ENCODE measurements at regions not wholly inside any gene's neighbourhood (a gene's known extent, or its start where the extent isn't known, plus 50 kb on each side); places are given as distances from the start of the nearest gene placed in this dataset.

DNA sequence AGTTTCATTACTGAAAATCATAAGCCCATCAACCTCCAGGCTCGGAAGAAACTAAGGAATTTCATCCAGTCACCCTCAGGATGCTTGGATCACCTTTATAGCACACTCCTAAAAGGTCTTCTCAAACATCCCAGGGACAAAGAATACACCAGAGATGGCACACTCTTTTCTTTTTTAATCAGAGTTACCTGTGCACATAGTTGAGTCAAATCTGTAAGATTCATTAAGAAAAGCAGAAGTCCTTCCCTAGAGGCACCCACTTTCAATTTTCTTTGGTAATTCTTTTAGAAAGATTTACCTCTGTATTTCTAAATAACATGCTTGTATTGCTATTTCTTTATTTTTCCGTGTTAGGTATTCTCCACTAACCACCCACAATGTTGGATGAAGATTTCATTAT, 50.6 kb upstream of the IL6 start:
- Mint-ChIP-seq H3K4me3 (no peak overlapping the region), H3K27ac (no peak overlapping the region), H3K27me3 (ENCODE audit: low read depth) (no peaks in the 10 kb centered on the region), H3K4me1 (peaks cover 38% of the 10 kb centered on the region), H3K9me3 (peaks cover 6% of the 10 kb centered on the region), H3K36me3 (peaks cover 4% of the 10 kb centered on the region; the same call in 1 of the 2 replicates)
- CTCF ChIA-PET: no interaction called here
- no peak for ATAC-seq
- TF ChIP-seq, protein P1, sequence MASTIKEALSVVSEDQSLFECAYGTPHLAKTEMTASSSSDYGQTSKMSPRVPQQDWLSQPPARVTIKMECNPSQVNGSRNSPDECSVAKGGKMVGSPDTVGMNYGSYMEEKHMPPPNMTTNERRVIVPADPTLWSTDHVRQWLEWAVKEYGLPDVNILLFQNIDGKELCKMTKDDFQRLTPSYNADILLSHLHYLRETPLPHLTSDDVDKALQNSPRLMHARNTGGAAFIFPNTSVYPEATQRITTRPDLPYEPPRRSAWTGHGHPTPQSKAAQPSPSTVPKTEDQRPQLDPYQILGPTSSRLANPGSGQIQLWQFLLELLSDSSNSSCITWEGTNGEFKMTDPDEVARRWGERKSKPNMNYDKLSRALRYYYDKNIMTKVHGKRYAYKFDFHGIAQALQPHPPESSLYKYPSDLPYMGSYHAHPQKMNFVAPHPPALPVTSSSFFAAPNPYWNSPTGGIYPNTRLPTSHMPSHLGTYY (CRISPR knock-in tag; IDR thresholded peaks at IDR 0.05): no peak
- TF ChIP-seq, protein P2, sequence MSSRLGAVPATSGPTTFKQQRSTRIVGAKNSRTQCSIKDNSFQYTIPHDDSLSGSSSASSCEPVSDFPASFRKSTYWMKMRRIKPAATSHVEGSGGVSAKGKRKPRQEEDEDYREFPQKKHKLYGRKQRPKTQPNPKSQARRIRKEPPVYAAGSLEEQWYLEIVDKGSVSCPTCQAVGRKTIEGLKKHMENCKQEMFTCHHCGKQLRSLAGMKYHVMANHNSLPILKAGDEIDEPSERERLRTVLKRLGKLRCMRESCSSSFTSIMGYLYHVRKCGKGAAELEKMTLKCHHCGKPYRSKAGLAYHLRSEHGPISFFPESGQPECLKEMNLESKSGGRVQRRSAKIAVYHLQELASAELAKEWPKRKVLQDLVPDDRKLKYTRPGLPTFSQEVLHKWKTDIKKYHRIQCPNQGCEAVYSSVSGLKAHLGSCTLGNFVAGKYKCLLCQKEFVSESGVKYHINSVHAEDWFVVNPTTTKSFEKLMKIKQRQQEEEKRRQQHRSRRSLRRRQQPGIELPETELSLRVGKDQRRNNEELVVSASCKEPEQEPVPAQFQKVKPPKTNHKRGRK (CRISPR knock-in tag; IDR thresholded peaks at IDR 0.05; ENCODE audit: borderline replicate concordance): no peak
- TF ChIP-seq GTF2I (CRISPR knock-in tag; conservative IDR thresholded peaks at IDR 0.05): no peak
- no peak for TF ChIP-seq NFATC4 (CRISPR knock-in tag; IDR thresholded peaks at IDR 0.05)
- TF ChIP-seq, protein P3, sequence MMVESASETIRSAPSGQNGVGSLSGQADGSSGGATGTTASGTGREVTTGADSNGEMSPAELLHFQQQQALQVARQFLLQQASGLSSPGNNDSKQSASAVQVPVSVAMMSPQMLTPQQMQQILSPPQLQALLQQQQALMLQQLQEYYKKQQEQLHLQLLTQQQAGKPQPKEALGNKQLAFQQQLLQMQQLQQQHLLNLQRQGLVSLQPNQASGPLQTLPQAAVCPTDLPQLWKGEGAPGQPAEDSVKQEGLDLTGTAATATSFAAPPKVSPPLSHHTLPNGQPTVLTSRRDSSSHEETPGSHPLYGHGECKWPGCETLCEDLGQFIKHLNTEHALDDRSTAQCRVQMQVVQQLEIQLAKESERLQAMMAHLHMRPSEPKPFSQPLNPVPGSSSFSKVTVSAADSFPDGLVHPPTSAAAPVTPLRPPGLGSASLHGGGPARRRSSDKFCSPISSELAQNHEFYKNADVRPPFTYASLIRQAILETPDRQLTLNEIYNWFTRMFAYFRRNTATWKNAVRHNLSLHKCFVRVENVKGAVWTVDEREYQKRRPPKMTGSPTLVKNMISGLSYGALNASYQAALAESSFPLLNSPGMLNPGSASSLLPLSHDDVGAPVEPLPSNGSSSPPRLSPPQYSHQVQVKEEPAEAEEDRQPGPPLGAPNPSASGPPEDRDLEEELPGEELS (CRISPR knock-in tag; IDR thresholded peaks at IDR 0.05): no peak
- no peak for TF ChIP-seq ESRRA (CRISPR knock-in tag; IDR thresholded peaks at IDR 0.05; ENCODE audit: borderline replicate concordance)
- DNase-seq (ENCODE audit: low spot score): no peak
- POLR2A ChIA-PET: no interaction called here

DNA sequence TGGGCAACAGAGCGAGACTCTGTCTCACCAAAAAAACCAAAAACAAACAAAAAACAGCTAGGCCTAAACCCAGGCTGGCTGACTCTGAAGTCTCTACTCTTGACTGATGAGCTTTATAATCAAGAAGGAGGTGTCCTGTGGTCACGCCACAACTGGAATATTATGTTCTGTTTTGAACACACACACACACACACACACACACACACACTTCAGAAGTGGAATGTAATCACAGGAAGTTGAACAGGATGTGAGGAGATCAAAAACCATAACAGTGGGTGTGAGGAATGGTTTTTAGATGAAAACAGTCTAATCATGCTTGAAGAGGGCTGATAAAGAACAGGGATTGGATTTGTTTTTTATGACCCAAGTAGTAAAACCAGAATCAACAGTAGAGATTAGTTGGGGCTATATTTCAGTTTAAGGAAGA, 51.1 kb upstream of the IL6 start:
- H3K4me3 Mint-ChIP-seq: no peak overlapping the region

More for the DNA sequence above, 51.1 kb upstream of the IL6 start:
- ATAC-seq: no peak
- POLR2A ChIA-PET: interaction anchor here (0.6 kb wide), 2 partner anchors 24 to 127 kb away, joined by 3 to 4 read pairs; no protein-coding TSS in a partner anchor
- H3K36me3 Mint-ChIP-seq: peaks cover 4% of the 10 kb centered on the region; the same call in 1 of the 2 replicates
- DNase-seq (ENCODE audit: low spot score): no peak
- no peaks in the 10 kb centered on the region for H3K27me3 Mint-ChIP-seq (ENCODE audit: low read depth)
- H3K4me1 Mint-ChIP-seq: peaks cover 40% of the 10 kb centered on the region
- TF ChIP-seq, protein P4, sequence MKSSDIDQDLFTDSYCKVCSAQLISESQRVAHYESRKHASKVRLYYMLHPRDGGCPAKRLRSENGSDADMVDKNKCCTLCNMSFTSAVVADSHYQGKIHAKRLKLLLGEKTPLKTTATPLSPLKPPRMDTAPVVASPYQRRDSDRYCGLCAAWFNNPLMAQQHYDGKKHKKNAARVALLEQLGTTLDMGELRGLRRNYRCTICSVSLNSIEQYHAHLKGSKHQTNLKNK (CRISPR knock-in tag; IDR thresholded peaks at IDR 0.05): no peak
- no peak for TF ChIP-seq OVOL2 (CRISPR knock-in tag; IDR thresholded peaks at IDR 0.05; ENCODE audit: borderline replicate concordance)
- no peak for TF ChIP-seq GRHL2 (CRISPR knock-in tag; IDR thresholded peaks at IDR 0.05; ENCODE audit: insufficient replicate concordance, severe bottlenecking)
- TF ChIP-seq ZNF219 (CRISPR knock-in tag; IDR thresholded peaks at IDR 0.05; ENCODE audit: borderline replicate concordance): no peak
- TF ChIP-seq KAT7 (CRISPR knock-in tag; IDR thresholded peaks at IDR 0.05; ENCODE audit: borderline replicate concordance): no peak
- TF ChIP-seq, protein P5, sequence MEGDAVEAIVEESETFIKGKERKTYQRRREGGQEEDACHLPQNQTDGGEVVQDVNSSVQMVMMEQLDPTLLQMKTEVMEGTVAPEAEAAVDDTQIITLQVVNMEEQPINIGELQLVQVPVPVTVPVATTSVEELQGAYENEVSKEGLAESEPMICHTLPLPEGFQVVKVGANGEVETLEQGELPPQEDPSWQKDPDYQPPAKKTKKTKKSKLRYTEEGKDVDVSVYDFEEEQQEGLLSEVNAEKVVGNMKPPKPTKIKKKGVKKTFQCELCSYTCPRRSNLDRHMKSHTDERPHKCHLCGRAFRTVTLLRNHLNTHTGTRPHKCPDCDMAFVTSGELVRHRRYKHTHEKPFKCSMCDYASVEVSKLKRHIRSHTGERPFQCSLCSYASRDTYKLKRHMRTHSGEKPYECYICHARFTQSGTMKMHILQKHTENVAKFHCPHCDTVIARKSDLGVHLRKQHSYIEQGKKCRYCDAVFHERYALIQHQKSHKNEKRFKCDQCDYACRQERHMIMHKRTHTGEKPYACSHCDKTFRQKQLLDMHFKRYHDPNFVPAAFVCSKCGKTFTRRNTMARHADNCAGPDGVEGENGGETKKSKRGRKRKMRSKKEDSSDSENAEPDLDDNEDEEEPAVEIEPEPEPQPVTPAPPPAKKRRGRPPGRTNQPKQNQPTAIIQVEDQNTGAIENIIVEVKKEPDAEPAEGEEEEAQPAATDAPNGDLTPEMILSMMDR (IDR thresholded peaks at IDR 0.05): no peak
- TF ChIP-seq ATF1 (CRISPR knock-in tag; IDR thresholded peaks at IDR 0.05): no peak
- no peak for TF ChIP-seq RORB (CRISPR knock-in tag; IDR thresholded peaks at IDR 0.05)
- TF ChIP-seq, protein P6, sequence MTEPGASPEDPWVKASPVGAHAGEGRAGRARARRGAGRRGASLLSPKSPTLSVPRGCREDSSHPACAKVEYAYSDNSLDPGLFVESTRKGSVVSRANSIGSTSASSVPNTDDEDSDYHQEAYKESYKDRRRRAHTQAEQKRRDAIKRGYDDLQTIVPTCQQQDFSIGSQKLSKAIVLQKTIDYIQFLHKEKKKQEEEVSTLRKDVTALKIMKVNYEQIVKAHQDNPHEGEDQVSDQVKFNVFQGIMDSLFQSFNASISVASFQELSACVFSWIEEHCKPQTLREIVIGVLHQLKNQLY (CRISPR knock-in tag; IDR thresholded peaks at IDR 0.05): no peak
- no peak for TF ChIP-seq SMAD3 (CRISPR knock-in tag; IDR thresholded peaks at IDR 0.05; ENCODE audit: borderline replicate concordance)
- TF ChIP-seq, protein P7, sequence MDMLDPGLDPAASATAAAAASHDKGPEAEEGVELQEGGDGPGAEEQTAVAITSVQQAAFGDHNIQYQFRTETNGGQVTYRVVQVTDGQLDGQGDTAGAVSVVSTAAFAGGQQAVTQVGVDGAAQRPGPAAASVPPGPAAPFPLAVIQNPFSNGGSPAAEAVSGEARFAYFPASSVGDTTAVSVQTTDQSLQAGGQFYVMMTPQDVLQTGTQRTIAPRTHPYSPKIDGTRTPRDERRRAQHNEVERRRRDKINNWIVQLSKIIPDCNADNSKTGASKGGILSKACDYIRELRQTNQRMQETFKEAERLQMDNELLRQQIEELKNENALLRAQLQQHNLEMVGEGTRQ (CRISPR knock-in tag; IDR thresholded peaks at IDR 0.05): no peak
- TF ChIP-seq, protein P8, sequence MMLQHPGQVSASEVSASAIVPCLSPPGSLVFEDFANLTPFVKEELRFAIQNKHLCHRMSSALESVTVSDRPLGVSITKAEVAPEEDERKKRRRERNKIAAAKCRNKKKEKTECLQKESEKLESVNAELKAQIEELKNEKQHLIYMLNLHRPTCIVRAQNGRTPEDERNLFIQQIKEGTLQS (CRISPR knock-in tag; conservative IDR thresholded peaks at IDR 0.05): no peak
- TF ChIP-seq NFYB (CRISPR knock-in tag; conservative IDR thresholded peaks at IDR 0.05; ENCODE audit: low read depth): no peak
- TF ChIP-seq NFE2L1 (CRISPR knock-in tag; IDR thresholded peaks at IDR 0.05): no peak
- no peak for TF ChIP-seq TEAD4 (CRISPR knock-in tag; IDR thresholded peaks at IDR 0.05)
- H3K9me3 Mint-ChIP-seq: peaks cover 6% of the 10 kb centered on the region
- CTCF ChIA-PET: no interaction called here
- no peak overlapping the region for H3K27ac Mint-ChIP-seq

Data from WTC11 (cell line).